Epithelial cell of prostate (primary cell): ENCODE measurements at regions not wholly inside any gene's neighbourhood (a gene's known extent, or its start where the extent isn't known, plus 50 kb on each side); places are given as distances from the start of the nearest gene placed in this dataset.
"Not testable (repeated sequence)": the region's sequence is repeated elsewhere in the genome, so short reads cannot be mapped to it uniquely, and the experiment has no call there.

ENCODE experiments used
- DNase-seq: peaks from one replicate; pipeline ENCODE4 v3.0.0-alpha.2; 2011; ENCODE audit warnings: low read depth, low spot score
- H3K27ac ChIP-seq: fragments of 450-650 bp; 2 replicates; pipeline ENCODE4 v1.5.1; 2017; ENCODE audit warnings: mild to moderate bottlenecking

GRCh38 chr4:94006932-94007331 lies 178.4 kb downstream of the ATOH1 start:
- DNase-seq = no peak
- H3K27ac ChIP-seq = no peak overlapping the region

- no peak overlapping the region for H3K27ac ChIP-seq
- DNase-seq = no peak
These were observed 182.6 kb downstream of the ATOH1 start for GRCh38 chr4:94011190-94011589.

GRCh38 chr4:94014484-94015136 lies 186.1 kb downstream of the ATOH1 start:
- no peak for DNase-seq
- H3K27ac ChIP-seq = no peak overlapping the region

- H3K27ac ChIP-seq = no peak overlapping the region
- no peak for DNase-seq
These were observed 187.4 kb downstream of the ATOH1 start for GRCh38 chr4:94015956-94016355.

- DNase-seq = no peak
These were observed 174.9 kb upstream of the SMARCAD1 start for GRCh38 chr4:94032754-94033153.

GRCh38 chr4:94036964-94037363 lies 170.7 kb upstream of the SMARCAD1 start:
- no peak overlapping the region for H3K27ac ChIP-seq
- no peak for DNase-seq

More at GRCh38 chr4:94032754-94033153, 174.9 kb upstream of the SMARCAD1 start:
- H3K27ac ChIP-seq = no peak overlapping the region

- H3K27ac ChIP-seq = no peak overlapping the region
- no peak for DNase-seq
These were observed 169.5 kb upstream of the SMARCAD1 start for GRCh38 chr4:94038195-94038594.

- H3K27ac ChIP-seq = no peak overlapping the region
- DNase-seq = no peak
These were observed 168.4 kb upstream of the SMARCAD1 start for GRCh38 chr4:94039226-94039625.

- not testable (repeated sequence) for H3K27ac ChIP-seq, DNase-seq
These were observed 163.2 kb upstream of the SMARCAD1 start for GRCh38 chr4:94044471-94044870.

GRCh38 chr4:94063084-94063483 lies 144.6 kb upstream of the SMARCAD1 start:
- no peak overlapping the region for H3K27ac ChIP-seq
- DNase-seq = no peak

- DNase-seq = no peak
- no peak overlapping the region for H3K27ac ChIP-seq
These were observed 138.6 kb upstream of the SMARCAD1 start for GRCh38 chr4:94068753-94069719.

GRCh38 chr4:94076498-94076897 lies 131.2 kb upstream of the SMARCAD1 start:
- no peak overlapping the region for H3K27ac ChIP-seq
- no peak for DNase-seq

GRCh38 chr4:94084155-94084554 lies 123.5 kb upstream of the SMARCAD1 start:
- H3K27ac ChIP-seq = no peak overlapping the region
- no peak for DNase-seq

GRCh38 chr4:94099141-94099540 lies 108.5 kb upstream of the SMARCAD1 start:
- H3K27ac ChIP-seq, DNase-seq: not testable (repeated sequence)

GRCh38 chr4:94112644-94113043 lies 95.0 kb upstream of the SMARCAD1 start:
- DNase-seq = no peak
- no peak overlapping the region for H3K27ac ChIP-seq

- DNase-seq = no peak
- H3K27ac ChIP-seq = no peak overlapping the region
These were observed 92.0 kb upstream of the SMARCAD1 start for GRCh38 chr4:94115687-94116086.

GRCh38 chr4:94116842-94117241 lies 90.8 kb upstream of the SMARCAD1 start:
- no peak for DNase-seq

GRCh38 chr4:94126669-94127068 lies 81.0 kb upstream of the SMARCAD1 start:
- no peak for DNase-seq
- H3K27ac ChIP-seq = no peak overlapping the region

More at GRCh38 chr4:94116842-94117241, 90.8 kb upstream of the SMARCAD1 start:
- no peak overlapping the region for H3K27ac ChIP-seq

- no peak overlapping the region for H3K27ac ChIP-seq
These were observed 79.8 kb upstream of the SMARCAD1 start for GRCh38 chr4:94127707-94128328.

GRCh38 chr4:94131212-94131611 lies 76.5 kb upstream of the SMARCAD1 start:
- H3K27ac ChIP-seq = no peak overlapping the region
- DNase-seq = no peak

More at GRCh38 chr4:94127707-94128328, 79.8 kb upstream of the SMARCAD1 start:
- DNase-seq = no peak

GRCh38 chr4:94135701-94136100 lies 72.0 kb upstream of the SMARCAD1 start:
- DNase-seq = no peak
- no peak overlapping the region for H3K27ac ChIP-seq
